H9 (cell line): ENCODE measurements at regions not wholly inside any gene's neighbourhood (a gene's known extent, or its start where the extent isn't known, plus 50 kb on each side); places are given as distances from the start of the nearest gene placed in this dataset.

Experiments used
- DNase-seq: peaks from one replicate; pipeline ENCODE4 v3.0.0-alpha.2; 2017
- H2AFZ ChIP-seq: one replicate; pipeline ENCODE4 v1.6.1; 2013; ENCODE audit warnings: mild to moderate bottlenecking, low read length, control low read depth, moderate library complexity
- H2AK5ac ChIP-seq: 2 replicates; pipeline ENCODE4 v1.6.1; 2013; ENCODE audit warnings: low read length, control low read depth, mixed read lengths; ENCODE audit not compliant: insufficient read length
- H2BK120ac ChIP-seq: one replicate; pipeline ENCODE4 v1.6.1; 2013; ENCODE audit warnings: low read depth, mild to moderate bottlenecking, low read length, control low read depth, inconsistent platforms; ENCODE audit not compliant: poor library complexity, severe bottlenecking
- H2BK12ac ChIP-seq: 2 replicates; pipeline ENCODE4 v1.6.1; 2013; ENCODE audit warnings: low read length, control low read depth, mixed read lengths, low read depth; ENCODE audit not compliant: insufficient read length
- H2BK15ac ChIP-seq: 2 replicates; pipeline ENCODE4 v1.6.1; 2013; ENCODE audit warnings: low read depth, low read length, control low read depth
- H2BK20ac ChIP-seq: one replicate; pipeline ENCODE4 v1.6.1; 2013; ENCODE audit warnings: low read depth, mild to moderate bottlenecking, low read length, control low read depth, inconsistent platforms; ENCODE audit not compliant: poor library complexity, severe bottlenecking
- H2BK5ac ChIP-seq: 2 replicates; pipeline ENCODE4 v1.6.1; 2013; ENCODE audit warnings: low read length, control low read depth, mixed read lengths; ENCODE audit not compliant: insufficient read length
- H3K14ac ChIP-seq: 2 replicates; pipeline ENCODE4 v1.6.1; 2013; ENCODE audit warnings: low read length, control low read depth; ENCODE audit not compliant: insufficient read depth
- H3K18ac ChIP-seq: 2 replicates; pipeline ENCODE4 v1.6.1; 2013; ENCODE audit warnings: low read depth, mild to moderate bottlenecking, mixed read lengths, low read length, control low read depth; ENCODE audit not compliant: insufficient read length
- H3K23ac ChIP-seq: 2 replicates; pipeline ENCODE4 v1.6.1; 2013; ENCODE audit warnings: low read length, control low read depth, mixed read lengths, low read depth; ENCODE audit not compliant: insufficient read length
- H3K23me2 ChIP-seq: 2 replicates; pipeline ENCODE4 v1.6.1; 2013; ENCODE audit warnings: low read depth, mild to moderate bottlenecking, mixed read lengths, low read length, control low read depth; ENCODE audit not compliant: insufficient read length, poor library complexity, severe bottlenecking
- H3K27ac ChIP-seq: 2 replicates; pipeline ENCODE4 v1.5.1; 2013; ENCODE audit warnings: low read length, control low read depth, mixed read lengths, low read depth; ENCODE audit not compliant: insufficient read length
- H3K27me3 ChIP-seq: 2 replicates; pipeline ENCODE4 v1.6.1; 2013; ENCODE audit warnings: low read length, control low read depth, inconsistent platforms; ENCODE audit not compliant: insufficient read depth
- H3K4ac ChIP-seq: 2 replicates; pipeline ENCODE4 v1.6.1; 2013; ENCODE audit warnings: low read depth, mild to moderate bottlenecking, control low read depth, inconsistent platforms, low read length, moderate library complexity
- H3K4me1 ChIP-seq: 2 replicates; pipeline ENCODE4 v1.6.1; 2013; ENCODE audit warnings: low read length, control low read depth, inconsistent platforms; ENCODE audit not compliant: insufficient read depth
- H3K4me2 ChIP-seq: 2 replicates; pipeline ENCODE4 v1.6.1; 2013; ENCODE audit warnings: low read length, control low read depth, mixed read lengths; ENCODE audit not compliant: insufficient read length, insufficient read depth
- H3K56ac ChIP-seq: 2 replicates; pipeline ENCODE4 v1.6.1; 2013; ENCODE audit warnings: low read depth, mild to moderate bottlenecking, mixed read lengths, low read length, control low read depth; ENCODE audit not compliant: insufficient read length
- H3K79me1 ChIP-seq: 2 replicates; pipeline ENCODE4 v1.6.1; 2013; ENCODE audit warnings: low read depth, mild to moderate bottlenecking, moderate library complexity, low read length, control low read depth, inconsistent platforms; ENCODE audit not compliant: insufficient read depth, poor library complexity, severe bottlenecking
- H3K79me2 ChIP-seq: 2 replicates; pipeline ENCODE4 v1.6.1; 2013; ENCODE audit warnings: low read length, control low read depth, inconsistent platforms; ENCODE audit not compliant: insufficient read depth
- H3K9ac ChIP-seq: 2 replicates; pipeline ENCODE4 v1.6.1; 2013; ENCODE audit warnings: low read length, control low read depth, mixed read lengths; ENCODE audit not compliant: insufficient read length; ENCODE audit errors: extremely low read depth
- H3K9me3 ChIP-seq: one replicate; pipeline ENCODE4 v1.6.1; 2013; ENCODE audit warnings: low read depth, low read length, inconsistent platforms; ENCODE audit not compliant: control insufficient read depth
- H3T11ph ChIP-seq: one replicate; pipeline ENCODE4 v1.6.1; 2013; ENCODE audit warnings: mild to moderate bottlenecking, low read length, control low read depth, inconsistent platforms
- H4K20me1 ChIP-seq: one replicate; pipeline ENCODE4 v1.6.1; 2013; ENCODE audit not compliant: control insufficient read depth, insufficient read length, insufficient read depth
- H4K5ac ChIP-seq: 2 replicates; pipeline ENCODE4 v1.6.1; 2013; ENCODE audit warnings: low read depth, mild to moderate bottlenecking, mixed read lengths, low read length, control low read depth; ENCODE audit not compliant: insufficient read length
- H4K8ac ChIP-seq: replicated peaks from 2 replicates; pipeline ENCODE4 v1.6.1; 2013; ENCODE audit warnings: low read length, control low read depth, mixed read lengths, low read depth; ENCODE audit not compliant: insufficient read length
- H4K91ac ChIP-seq: 2 replicates; pipeline ENCODE4 v1.6.1; 2013; ENCODE audit warnings: low read depth, mild to moderate bottlenecking, moderate library complexity, mixed read lengths, low read length, control low read depth; ENCODE audit not compliant: insufficient read length
- H3K27ac Mint-ChIP-seq, 3 experiments: 2 replicates in 2 of 3; 3 replicates in 1 of 3; pipeline ENCODE4 v1.8.0; 2020 to 2021; ENCODE audit warnings: mixed read lengths in 3 of 3, mild to moderate bottlenecking in 1 of 3, moderate library complexity in 1 of 3
- H3K27me3 Mint-ChIP-seq: 2 replicates; pipeline ENCODE4 v1.8.0; 2021; ENCODE audit warnings: low read depth, mild to moderate bottlenecking, moderate library complexity, mixed read lengths
- H3K36me3 Mint-ChIP-seq, 3 experiments: 2 replicates in 2 of 3; 3 replicates in 1 of 3; pipeline ENCODE4 v1.8.0; 2020 to 2021; ENCODE audit warnings: low read depth in 3 of 3, mixed read lengths in 3 of 3; ENCODE audit not compliant: insufficient read depth in 1 of 3
- H3K4me1 Mint-ChIP-seq, 2 experiments: 2 replicates each; pipeline ENCODE4 v1.8.0; 2020; ENCODE audit warnings: mixed read lengths in 2 of 2
- H3K4me3 Mint-ChIP-seq, 2 experiments: 2 replicates in 1 of 2; 3 replicates in 1 of 2; pipeline ENCODE4 v1.8.0; 2020 to 2021; ENCODE audit warnings: mild to moderate bottlenecking in 2 of 2, mixed read lengths in 2 of 2, moderate library complexity in 1 of 2
- H3K9me3 Mint-ChIP-seq, 2 experiments: 2 replicates in 1 of 2; 3 replicates in 1 of 2; pipeline ENCODE4 v1.8.0; 2020; ENCODE audit warnings: mild to moderate bottlenecking in 2 of 2, mixed read lengths in 2 of 2, moderate library complexity in 1 of 2
- CTCF ChIP-seq: fragments of 200-600 bp; sonication (generic); conservative IDR thresholded peaks from 3 replicates; pipeline ENCODE4 v1.8.0; 2021; ENCODE audit warnings: antibody characterized with exemption, mild to moderate bottlenecking
- WGBS: extraction: QIAGEN DNeasy Blood & Tissue Kit; methylation state at CpG from one replicate; pipeline ENCODE4 v1.1.7; 2013; ENCODE audit warnings: missing lambda C conversion rate, low lambda C conversion rate, mixed read lengths; ENCODE audit not compliant: insufficient read length; ENCODE audit errors: extremely low coverage; 5-methylcytosine and 5-hydroxymethylcytosine counted together

GRCh38 chr1:228939881-228940392, 204.7 kb downstream of the RHOU start:
- no peak overlapping the region for H2BK120ac ChIP-seq
- Mint-ChIP-seq H3K4me3 (no peak overlapping the region; a peak in 1 of 5 replicates), H3K27ac (peak overlapping the region in 2 of 3 experiments; percentile 42 to 52; a peak in 2 of 7 replicates), H3K27me3 (peaks cover 12% of the 10 kb centered on the region), H3K36me3 (no peaks in the 10 kb centered on the region), H3K9me3 (no peaks in the 10 kb centered on the region; a peak in 1 of 5 replicates), H3K4me1 (peaks cover 52 to 57% of the 10 kb centered on the region in 2 experiments)
- H3K27ac ChIP-seq = no peak overlapping the region
- H2AFZ ChIP-seq = no peak overlapping the region
- no peak overlapping the region for H3K4me2 ChIP-seq
- H4K5ac ChIP-seq = no peak overlapping the region
- no peaks in the 10 kb centered on the region for H3K79me1 ChIP-seq
- no peaks in the 10 kb centered on the region for H3K23me2 ChIP-seq
- H2BK5ac ChIP-seq = no peak overlapping the region
- no peaks in the 10 kb centered on the region for H4K20me1 ChIP-seq
- H4K8ac ChIP-seq = no peak overlapping the region
- no peak overlapping the region for H3K56ac ChIP-seq
- no peak overlapping the region for H4K91ac ChIP-seq
- H3K9ac ChIP-seq = no peak overlapping the region
- no peak overlapping the region for H2BK12ac ChIP-seq
- H3K9me3 ChIP-seq = no peaks in the 10 kb centered on the region
- WGBS = no CpG with 5 or more reads among the region's 7 CpGs
- H3K4ac ChIP-seq = no peak overlapping the region
- no peak overlapping the region for H3K18ac ChIP-seq
- no peak overlapping the region for H3K23ac ChIP-seq
- no peak overlapping the region for H3K14ac ChIP-seq
- no peaks in the 10 kb centered on the region; the same call in 1 of the 2 replicates for H3K4me1 ChIP-seq
- no peak overlapping the region for H3T11ph ChIP-seq
- no peak for TF ChIP-seq CTCF
- H3K79me2 ChIP-seq = no peaks in the 10 kb centered on the region
- H2AK5ac ChIP-seq = no peak overlapping the region
- H2BK20ac ChIP-seq = peak overlapping the region; percentile 13
- no peak overlapping the region for H2BK15ac ChIP-seq
- no peaks in the 10 kb centered on the region for H3K27me3 ChIP-seq
- no peak for DNase-seq
